TTC549 (cell line): ENCODE measurements at regions not wholly inside any gene's neighbourhood (a gene's known extent, or its start where the extent isn't known, plus 50 kb on each side); places are given as distances from the start of the nearest gene placed in this dataset.

ENCODE experiments used
- FAIRE-seq: peaks from 2 replicates; lab custom pipeline; 2012; peaks lifted over from hg19 to GRCh38; lab: Jason Lieb, UNC

GRCh38 chr16:85173981-85174751 lies 61.9 kb upstream of the CIBAR2 start:
- FAIRE-seq: no peak

DNA sequence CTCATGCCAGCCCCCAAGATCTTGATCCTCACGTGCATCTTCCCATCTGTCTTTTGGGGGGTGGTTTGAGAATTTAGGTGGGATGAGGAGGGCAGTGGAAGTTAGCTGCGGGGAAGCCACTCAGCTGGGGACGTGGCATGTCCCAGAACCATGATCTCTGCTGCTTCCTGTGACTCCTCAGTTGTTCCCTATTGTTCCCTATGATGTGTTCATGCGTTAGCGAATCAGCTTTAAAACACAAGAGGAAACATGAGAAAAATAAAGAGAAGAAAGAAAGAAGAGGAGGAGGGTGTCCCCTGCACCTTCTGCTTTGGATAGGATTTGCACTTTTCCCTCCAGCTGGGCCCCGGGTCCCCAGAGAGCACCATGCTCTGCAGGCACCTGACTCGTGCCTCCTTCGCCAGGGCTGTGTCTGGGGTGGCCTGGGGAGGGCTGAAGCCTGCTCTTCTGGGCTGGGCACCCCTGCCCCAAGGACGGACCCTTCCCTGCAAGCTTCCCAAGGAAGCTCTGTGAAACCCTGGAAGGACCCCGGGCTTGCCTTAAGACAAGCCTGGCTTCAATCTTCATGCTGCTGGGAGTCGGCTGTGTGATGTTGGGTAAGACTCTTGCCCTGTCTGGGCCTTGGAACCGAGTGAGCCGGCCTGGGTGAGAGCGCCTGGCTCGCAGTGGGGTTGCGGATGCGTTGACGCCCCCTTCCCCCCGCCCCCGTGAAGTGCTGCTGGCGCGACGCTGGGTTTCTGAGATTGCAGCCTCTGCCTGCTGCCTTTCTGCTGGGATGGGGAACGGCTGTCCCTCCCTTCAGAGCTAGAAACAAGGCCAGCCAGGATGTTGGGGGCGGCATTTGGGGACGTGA lies 62.8 kb upstream of the CIBAR2 start:
- no peak for FAIRE-seq

DNA sequence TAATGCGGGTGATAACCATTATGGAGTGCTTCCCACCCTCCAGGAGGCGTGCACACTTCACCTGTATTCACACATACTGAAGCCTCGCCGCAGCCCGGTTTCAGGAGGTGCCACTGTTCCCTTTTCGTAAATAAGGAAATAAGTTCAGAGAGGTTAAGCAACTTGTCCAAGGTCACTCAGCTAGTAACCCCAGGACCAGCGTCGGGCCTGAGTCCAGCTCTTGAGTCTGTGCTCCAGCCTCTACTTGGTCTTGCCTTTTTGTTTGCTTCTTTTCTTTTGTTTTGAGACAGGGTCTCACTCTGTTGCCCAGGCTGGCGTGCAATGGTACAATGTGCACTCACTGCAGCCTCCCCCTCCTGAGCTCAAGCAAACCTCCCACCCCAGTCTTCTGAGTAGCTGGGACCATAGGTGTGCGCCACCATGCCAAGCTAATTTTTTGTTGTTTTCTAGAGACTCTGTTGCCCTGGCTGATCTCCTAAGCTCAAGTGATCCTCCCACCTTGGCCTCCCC lies 63.5 kb upstream of the CIBAR2 start:
- no peak for FAIRE-seq

- no peak for FAIRE-seq
Measured at GRCh38 chr16:85176541-85177447, 64.5 kb upstream of the CIBAR2 start.

GRCh38 chr16:85177448-85177846 lies 65.2 kb upstream of the CIBAR2 start:
- FAIRE-seq: no peak

DNA sequence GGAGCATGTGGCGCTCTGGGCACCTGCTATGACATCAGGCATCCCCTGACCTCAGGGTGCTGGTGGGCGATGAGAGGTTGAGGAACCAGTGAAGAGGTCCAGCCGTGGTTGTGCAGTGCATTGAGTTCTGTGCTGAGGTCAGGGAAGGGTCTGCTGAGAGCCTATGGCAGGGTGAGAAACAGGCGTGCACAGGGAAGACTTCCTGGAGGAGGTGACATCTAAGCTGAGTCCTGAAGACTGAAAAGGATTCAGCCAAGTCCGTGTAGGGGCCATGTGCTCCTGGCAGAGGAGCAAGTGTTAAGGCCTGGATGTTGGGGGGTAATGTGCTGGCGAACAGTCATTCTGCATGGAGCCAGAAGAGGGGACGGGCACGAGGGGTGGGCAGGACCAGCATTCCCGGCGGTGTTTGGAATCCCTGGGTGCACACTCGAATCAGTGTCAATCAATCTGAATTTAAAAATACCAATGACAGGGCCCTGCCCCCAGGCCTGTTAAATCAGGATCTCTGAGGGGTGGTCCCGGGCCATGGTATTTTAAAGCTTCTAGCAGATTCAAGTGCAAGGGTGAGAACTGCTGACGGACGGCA lies 65.8 kb upstream of the CIBAR2 start:
- FAIRE-seq: no peak

DNA sequence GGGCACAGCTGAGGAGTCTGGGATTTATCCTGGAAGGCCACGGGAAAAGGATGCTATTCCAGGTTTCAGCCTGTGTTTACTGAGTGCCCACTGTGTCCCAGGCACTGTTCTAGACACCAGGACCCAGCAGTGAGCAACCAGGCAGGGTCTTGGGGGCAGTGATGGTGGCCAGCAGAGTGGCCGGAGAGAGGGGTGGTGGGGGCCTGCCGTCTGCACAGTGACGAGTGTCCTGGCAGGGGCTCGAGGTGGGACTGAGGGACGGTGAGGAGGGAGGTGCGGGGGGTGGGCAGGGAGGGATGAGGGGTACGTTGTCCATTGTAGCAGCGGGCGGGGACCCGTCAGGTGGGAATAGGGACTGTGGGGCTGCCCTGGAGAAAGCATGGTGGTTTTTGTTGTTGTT lies 66.3 kb upstream of the CIBAR2 start:
- FAIRE-seq: no peak

DNA sequence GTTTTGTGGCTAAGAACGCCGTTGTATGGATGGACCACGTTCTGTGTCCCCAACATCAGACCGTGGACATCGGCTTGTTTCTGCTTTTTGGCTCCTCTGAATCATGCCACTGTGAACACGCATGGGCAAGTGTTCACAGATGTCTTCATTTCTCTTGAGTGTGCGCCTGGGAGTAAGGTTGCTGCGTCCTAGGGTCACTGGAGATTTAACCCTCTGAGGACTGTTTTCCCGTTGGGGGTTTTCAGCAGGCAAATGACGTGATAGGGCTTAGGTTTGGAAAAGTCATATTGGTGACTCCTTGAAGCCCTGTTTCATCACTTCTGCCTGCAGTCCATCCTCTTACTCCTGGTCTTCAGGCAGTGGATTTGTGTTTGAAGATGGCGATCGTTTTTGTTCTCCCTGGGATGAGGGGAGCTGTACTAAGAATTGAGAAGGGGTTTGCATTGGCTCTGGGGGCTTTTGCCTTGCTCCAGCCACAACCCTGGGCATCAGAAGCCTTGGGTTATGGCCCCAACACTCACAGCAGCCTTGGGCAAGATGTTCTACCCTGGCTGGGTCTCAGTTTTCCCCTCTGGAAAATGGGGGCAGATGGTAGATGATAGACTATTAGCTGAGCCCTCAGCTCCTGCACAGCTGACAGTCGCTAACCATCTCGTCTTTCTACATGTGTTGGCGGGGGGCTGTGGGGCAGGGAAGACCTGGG lies 67.2 kb upstream of the CIBAR2 start:
- no peak for FAIRE-seq

- FAIRE-seq: no peak
Measured at GRCh38 chr16:85180047-85180826, 68.0 kb upstream of the CIBAR2 start.

DNA sequence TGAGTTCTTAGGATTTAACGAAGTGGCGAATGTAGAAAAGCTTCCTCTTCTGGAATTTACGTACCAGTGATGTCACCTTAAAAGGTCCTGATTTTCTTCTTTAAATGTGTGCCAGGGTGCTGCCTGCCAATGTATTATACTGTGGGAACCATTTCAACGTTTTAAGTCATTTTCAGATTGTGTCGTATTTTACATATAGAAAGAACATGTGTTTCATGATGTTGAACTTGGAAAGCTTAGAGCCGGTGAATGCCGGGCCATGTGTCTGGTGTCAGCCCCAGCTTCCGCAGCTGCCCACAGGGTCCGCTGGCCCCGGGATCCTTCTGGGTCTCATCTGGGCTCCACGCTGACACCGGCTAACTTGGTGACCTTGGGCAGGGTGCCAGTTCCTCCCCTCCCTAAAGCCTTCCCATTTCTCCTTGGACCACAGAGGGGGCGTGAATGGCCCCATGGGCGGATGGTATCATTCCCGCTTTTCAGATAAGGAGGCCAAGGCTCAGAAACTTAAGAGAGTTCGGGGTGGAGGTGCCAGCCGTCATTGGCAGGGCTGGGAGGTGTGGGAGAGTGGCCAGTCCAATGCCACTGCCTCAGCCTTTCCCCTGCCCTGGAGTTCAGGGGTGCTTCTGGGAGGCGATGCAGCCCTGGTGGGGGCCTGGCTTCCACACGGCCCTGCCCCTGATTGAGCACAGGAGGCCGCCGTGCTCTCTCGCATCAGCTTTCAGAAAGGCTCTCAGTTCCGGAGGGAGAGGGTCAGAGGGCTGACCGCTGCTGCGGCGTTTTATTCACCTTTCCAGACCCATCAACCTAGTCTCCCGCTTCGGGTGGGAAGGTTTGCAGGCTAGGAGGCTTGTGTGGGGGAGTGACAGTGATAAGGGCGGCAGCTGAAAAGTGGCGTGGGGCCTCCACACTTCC lies 68.8 kb upstream of the CIBAR2 start:
- FAIRE-seq: no peak

GRCh38 chr16:85181739-85182129 lies 69.5 kb upstream of the CIBAR2 start:
- FAIRE-seq: no peak

DNA sequence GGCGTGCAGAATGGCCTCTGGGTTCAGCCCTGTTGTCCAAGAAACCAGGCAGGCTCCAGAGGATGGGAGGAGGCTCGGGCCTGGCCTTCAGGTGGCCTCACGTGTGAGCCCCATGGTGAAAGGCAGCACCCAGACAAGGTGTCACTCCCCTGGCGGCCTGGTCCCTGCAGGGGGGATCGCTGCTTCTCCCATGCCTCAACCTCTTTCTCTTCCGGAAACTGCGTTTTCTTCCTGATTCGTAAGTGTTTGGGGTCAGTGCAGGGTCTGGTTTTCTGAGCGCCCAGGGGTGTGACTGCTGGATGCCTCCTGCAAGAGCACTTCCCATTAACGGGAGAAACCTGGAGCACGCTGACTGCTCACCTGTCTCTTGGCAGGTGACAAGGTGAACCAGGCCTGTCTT lies 70.0 kb upstream of the CIBAR2 start:
- no peak for FAIRE-seq

DNA sequence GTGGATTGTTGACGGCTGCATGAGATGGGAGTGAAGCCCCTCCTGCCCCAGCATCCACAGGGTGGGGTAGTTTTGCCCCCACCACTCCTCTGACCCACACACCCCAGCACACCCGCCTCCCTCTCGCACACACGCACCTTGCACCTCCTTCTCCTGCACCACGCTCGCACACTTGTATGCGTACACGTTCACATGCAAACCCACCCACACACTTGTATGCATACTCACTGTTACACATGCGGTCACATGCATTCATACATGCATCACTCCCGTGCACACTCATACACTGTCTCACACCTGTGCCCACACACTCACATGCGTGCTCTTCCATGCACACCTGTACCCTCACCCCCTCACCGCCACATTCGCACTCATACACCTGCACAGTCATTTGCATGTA lies 70.5 kb upstream of the CIBAR2 start:
- no peak for FAIRE-seq

DNA sequence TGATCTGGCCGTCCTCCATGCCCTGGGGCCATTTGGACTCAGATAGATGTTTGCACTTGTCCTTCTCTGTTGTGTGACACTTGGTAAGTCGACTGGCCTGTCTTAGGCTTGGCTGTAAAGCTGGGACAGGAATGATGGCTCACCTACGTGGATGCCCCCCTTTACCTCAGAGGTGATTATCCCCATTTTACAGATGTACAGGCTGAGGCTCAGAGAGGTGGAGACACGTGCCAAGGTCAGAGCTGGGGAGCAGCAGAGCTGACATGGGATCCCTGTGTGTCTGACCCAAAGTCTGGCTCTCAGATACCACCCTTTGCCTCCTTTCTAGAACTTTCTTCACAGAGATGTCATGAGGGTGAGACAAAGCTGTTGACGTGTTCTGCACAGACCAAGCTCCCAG lies 71.3 kb upstream of the CIBAR2 start:
- FAIRE-seq: no peak

DNA sequence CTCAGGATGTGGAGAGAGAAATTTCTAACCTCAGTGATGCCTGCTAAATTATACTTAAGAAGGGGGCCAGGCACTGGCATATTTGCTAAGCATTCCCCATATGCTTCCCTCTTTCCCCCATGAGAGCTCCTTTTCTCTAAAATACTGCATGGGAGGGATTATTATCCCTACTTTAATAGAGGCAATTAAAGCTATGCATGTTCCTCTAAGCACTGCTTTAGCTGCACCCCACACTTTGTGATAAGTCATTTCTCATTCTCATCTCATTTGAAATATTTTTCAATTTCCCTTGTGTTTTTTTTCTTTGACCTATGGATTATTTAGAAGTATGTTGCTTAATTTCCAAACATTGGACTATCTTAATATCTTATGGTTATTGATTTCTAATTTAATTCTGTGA lies 72.1 kb upstream of the CIBAR2 start:
- no peak for FAIRE-seq

DNA sequence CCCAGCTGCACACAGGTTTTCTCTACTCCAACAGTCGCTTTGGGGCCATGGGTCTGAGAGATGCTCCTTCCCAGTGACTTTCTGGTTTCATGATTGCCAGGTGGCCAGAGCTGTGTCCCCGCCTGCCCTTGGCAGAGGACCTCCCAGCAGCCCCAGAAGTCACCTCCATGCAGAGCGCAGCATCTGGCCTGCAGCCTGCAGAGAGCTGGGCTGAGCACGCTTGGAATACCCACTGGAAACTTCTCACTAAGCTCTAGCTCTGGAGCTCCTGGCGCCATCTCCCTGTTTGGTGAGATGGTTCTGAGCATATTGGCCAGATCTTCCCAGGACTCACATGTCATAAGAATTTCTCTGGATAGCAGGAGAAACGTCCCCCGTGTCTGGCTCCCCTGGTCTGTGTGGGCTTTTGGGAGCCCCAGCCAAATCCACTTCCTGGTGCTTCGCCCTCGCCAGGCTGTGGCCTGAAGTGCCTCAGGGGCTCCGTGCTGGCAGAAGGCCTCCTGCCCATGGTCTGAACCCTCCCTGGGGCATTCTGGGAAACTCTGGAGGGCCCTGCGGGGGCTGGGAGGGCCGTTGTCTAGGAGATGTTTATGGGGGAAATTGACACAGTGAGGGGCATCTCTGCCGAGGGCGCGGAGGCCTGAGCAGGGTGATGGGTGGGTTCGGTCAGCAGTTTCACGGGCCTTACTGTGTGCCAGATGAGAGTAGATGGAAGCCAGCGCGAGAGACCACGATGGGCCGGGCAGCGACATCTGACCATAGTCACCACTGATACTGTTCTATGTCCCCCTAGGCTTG lies 73.2 kb upstream of the CIBAR2 start:
- no peak for FAIRE-seq

DNA sequence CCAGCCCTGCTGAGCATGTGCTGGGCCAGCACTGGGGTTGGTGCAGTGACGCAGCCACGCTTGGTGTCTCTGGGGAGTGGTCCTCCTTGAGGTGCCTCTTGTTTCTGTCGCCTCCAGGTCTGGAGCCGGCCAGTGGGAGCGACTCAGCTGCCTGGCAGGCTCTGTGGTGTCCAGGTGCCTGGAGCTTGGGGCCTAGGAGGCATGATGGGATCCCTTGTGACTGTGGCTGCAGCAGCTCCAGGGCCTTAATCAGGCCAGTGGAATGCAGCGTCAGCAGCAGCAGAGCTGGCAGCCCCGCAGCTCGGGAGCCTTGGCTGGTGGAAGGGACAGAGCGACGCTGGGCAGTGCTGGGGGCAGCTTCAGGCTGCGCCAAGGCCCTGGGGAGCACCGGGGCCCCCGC lies 74.7 kb upstream of the CIBAR2 start:
- FAIRE-seq: no peak

- FAIRE-seq: no peak
Measured at GRCh38 chr16:85187447-85187846, 75.2 kb upstream of the CIBAR2 start.

- no peak for FAIRE-seq
Measured at GRCh38 chr16:85187886-85188285, 75.6 kb upstream of the CIBAR2 start.
